Lung microvascular endothelial cell (primary cell): ENCODE measurements at regions not wholly inside any gene's neighbourhood (a gene's known extent, or its start where the extent isn't known, plus 50 kb on each side); places are given as distances from the start of the nearest gene placed in this dataset.

Experiments
- DNase-seq, 2 donors: peaks; one replicate each; pipeline versions ENCODE4 v3.0.0 to v3.0.0-alpha.2; 2010; ENCODE audit warnings: low read depth in 2 of 2

- DNase-seq: no peak
Observed at GRCh38 chr12:102781117-102781516, 135.9 kb downstream of the PAH start.

- DNase-seq: no peak
Observed at GRCh38 chr12:102776041-102776440, 141.0 kb downstream of the PAH start.

DNA sequence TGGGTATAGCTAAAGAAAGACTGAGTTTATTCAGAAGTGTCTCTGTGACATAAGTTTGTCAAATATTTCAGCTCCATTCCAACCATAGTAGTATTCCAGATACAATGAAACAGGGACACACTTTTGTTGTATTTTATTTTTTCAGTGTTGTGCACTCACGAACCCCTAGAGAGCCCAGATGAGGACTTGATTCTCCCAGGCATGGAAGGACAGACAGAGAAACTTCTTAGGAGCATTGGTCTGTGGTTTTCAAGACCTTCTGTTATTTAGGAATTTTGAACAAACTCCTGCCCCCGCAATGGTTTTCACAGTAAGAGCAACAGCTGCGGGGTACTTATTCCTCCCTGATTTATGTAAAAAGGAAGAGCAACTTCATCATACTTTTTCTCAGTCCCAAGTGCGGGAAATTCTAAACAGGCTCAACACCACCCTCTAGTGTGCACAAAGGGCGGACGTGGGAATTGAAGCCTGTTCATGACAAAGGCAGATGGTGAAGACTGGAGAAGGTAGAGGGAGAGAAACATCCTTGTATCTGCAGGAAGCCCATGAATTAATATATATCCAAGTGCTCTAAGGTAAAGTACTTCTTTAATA is 147.6 kb downstream of the PAH start:
- DNase-seq: peak; percentile 49 to 57

DNA sequence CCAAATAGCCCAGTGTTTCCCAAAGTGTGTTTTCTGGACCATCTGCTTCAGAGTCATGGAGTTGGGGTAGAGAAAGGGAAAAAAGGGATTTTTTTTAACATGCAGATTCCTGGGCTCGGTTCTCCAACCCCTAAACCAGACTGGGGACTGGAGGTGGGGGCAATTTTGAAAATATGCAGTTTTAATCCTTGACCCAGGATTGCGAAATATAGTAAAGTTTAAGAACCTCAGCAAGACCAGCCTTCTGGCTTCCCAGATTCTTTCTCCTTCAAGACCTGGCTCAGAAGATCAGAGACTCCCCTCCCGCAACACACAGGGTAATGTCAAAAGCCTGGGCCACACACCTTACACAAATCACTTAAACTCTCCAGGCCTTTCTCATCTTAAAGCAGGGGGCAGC is 150.1 kb downstream of the PAH start:
- no peak for DNase-seq

GRCh38 chr12:102765736-102766135 is 151.3 kb downstream of the PAH start:
- no peak for DNase-seq

GRCh38 chr12:102763471-102763870 is 153.6 kb downstream of the PAH start:
- DNase-seq: no peak

DNA sequence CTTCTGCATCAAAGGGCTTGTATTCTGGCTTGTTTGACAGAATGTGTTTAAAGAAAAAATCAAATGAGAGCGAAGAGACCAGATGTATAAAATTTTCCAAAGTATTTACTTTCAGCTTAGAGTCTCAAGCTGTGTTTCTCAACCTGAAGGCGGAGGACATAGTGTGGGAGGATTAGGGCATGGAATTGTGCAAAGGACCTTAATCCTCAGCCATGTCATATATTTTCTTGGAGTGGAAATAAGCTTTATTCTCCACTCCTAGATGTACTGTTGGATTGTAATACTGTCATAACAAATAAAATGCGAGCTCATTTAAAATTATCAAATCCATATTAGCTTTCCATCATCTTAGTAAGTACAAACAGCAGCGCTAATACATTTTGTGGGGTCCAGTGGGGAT is 154.0 kb downstream of the PAH start:
- no peak for DNase-seq

DNA sequence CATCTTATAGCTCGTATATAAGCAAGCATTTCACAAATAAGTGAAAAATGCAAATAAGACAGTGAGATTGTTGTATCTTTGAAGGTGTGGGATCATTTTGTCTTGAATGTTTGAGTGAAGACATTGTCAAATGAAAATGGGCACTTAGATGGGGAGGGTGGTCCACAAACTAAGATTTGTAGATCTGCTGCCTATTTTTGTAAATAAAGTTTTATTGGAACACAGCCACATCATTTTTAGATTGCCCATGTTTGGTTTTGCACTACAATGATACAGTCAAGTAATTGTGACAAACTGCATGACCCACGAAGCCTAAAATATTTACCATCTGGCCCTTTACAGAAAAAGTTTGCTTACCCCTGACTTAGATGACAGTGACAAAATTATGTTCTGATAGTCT is 156.7 kb downstream of the PAH start:
- DNase-seq: no peak

DNA sequence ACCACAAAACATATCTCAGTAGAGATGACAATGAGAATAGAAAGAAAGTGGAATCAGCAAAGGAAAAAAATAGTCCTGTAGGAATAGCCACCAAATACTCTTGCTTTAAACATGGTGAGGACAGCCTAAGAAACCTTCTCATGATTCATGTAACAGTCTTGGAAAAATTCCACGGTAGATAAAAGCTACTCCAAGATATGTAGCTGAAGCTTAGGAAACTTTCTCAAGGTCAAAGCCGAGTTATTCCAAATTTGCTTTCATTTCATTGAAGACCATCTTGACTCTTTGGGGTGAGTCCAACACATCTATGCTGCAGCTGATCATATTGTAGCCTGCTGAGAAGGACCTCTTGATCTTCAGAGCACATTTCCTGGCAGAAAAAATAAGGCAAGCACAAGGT is 157.6 kb downstream of the PAH start:
- no peak for DNase-seq

GRCh38 chr12:102757882-102758226 is 159.2 kb downstream of the PAH start:
- no peak for DNase-seq

- no peak for DNase-seq
Observed at GRCh38 chr12:102757154-102757881, 159.7 kb downstream of the PAH start.

DNA sequence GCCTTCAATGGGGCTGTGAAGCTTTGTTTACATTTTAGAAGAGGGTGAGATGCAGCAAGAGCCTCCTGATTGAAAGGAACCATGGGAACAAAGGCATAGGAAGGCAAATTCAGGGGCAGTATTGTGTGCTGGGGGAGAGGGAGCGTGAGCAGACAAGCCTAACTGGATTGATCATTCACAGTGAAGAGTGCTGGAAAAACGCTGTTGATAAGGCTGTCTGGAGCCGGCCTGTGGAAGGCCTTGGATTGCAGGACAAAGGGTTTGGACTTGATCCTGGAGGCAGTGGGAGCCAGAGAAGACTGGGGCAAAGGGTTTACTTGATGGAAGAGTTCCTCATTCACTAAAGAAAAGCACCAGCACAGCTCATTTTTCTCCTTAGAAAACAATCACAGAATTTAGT is 160.5 kb downstream of the PAH start:
- no peak for DNase-seq

- DNase-seq: no peak
Observed at GRCh38 chr12:102755266-102755665, 161.8 kb downstream of the PAH start.

DNA sequence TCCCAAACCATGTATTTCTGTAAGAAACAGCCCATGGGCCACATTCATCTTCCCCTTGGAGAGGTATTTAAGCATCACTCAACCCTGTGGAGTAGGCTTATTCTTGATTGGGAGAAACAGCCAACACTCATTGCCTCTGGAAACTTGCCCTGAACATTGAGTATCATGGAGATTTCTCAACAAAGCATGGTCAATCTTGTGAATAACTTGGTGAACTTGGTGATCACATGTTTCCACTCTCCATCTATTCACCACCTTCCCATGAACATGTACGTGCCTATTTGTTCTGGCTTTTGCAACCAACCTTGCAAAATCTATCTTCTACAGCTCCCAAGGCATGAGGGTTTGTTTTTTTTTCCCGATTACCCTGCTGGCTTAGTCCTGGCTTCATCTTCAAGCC is 163.2 kb downstream of the PAH start:
- DNase-seq: no peak

- DNase-seq: no peak
Observed at GRCh38 chr12:102748704-102749103, 168.3 kb downstream of the PAH start.

DNA sequence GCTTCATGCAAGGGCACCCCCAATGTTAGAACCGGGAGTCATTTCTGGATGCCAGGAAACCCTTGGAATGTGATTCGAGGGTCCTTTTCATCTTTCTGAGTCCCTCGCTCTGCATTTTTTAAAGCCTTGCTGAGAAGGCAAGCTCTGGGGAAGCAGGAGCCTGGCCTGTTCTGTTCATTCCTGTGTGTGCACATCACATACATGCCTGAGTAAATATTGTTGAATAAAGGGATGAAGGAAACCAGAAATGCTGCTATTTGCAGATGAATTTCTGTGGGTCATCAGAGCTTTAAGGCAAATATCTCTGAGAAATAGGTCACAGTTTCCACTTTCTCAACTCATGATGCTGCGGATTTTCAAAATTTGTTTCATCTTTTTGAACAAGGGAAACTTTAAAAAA is 170.1 kb downstream of the PAH start:
- DNase-seq: no peak

GRCh38 chr12:102745971-102746600 is 171.0 kb downstream of the PAH start:
- no peak for DNase-seq

- no peak for DNase-seq
Observed at GRCh38 chr12:102741196-102741595, 175.8 kb downstream of the PAH start.

DNA sequence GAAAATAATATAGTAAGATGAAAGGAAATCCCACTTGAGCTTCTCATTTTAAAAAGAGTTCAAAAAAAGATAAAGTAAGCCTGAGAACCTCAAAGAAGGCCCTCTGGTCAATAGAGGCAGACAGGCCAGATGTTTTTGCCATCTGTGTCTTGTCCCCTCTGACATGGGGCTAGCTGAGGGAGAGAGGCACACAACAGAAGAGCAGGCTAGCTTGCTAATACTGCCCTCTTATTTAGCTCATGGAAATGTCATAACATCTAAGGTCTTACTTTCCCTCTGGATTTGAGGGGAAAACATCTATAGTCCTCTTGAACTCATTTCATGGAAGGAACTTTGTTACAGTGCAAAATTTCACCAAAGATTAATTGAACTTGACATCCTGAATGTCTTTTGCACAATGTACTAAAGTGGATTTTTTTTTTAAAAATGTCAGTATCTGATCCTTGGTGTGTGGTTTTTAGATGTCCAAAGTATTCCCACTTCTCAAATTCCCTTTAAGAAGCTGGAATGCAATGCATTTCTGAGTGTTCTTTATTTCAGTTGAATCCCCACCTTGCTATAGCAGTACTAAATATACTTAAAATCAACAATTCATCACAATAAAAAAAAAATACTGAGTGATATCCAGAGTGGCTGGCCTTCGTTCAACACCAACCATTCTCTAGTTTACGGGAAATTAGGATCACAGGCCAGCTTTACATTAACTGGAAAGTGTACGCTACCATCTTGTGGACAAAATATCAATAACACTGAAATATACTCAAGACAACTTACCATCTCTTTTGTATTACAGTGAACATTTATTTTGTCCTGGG is 176.7 kb downstream of the PAH start:
- peak in 1 of 2 donors; percentile 12 for DNase-seq

GRCh38 chr12:102736328-102736727 is 180.7 kb downstream of the PAH start:
- no peak for DNase-seq

DNA sequence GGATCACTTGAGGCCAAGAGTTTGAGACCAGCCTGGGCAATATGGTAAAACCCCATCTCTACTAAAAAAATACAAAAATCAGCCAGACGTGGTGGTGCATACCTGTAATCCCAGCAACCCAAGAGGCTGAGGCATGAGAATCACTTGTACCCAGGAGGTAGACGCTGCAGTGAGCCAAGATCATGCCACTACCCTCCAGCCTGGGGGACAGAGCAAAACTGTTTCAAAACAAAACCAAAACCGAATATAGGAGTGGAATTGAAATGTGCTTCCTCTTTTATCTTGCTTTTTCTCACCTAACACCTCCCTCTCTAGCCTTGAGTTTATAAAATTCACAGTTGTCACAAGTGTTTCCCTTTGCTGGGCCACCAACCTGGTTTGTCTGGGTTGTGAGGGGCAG is 181.9 kb downstream of the PAH start:
- DNase-seq: no peak

- DNase-seq: no peak
Observed at GRCh38 chr12:102730996-102731395, 186.0 kb downstream of the PAH start.
